ENCODE measurements at regions not wholly inside any gene's neighbourhood (a gene's known extent, or its start where the extent isn't known, plus 50 kb on each side); places are given as distances from the start of the nearest gene placed in this dataset.
"Not testable (repeated sequence)": the region's sequence is repeated elsewhere in the genome, so short reads cannot be mapped to it uniquely, and the experiment has no call there.

DNA sequence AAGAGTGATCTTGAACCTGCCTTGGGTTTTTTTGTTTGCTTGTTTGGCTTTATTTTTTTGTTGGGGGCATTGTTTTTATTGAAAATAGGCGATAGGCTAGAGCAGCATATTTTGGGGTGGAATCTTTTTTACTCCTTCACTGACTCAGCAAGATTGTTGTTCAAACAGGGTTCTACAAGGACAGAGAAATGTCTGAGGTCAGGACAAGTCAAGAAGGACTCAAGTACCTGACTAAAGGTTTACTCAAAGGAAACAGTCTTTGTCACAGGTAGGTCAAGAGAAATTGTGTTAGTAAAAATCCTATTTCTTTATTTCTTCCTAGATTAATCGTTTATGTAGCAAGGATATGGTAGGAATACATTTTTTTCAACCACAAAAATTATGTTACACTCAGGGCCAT lies 1564.0 kb upstream of the CDH9 start:
- ATAC-seq (ENCODE audit: low FRiP score) (no peak), DNase-seq (ENCODE audit: low spot score) (no peak)

DNA sequence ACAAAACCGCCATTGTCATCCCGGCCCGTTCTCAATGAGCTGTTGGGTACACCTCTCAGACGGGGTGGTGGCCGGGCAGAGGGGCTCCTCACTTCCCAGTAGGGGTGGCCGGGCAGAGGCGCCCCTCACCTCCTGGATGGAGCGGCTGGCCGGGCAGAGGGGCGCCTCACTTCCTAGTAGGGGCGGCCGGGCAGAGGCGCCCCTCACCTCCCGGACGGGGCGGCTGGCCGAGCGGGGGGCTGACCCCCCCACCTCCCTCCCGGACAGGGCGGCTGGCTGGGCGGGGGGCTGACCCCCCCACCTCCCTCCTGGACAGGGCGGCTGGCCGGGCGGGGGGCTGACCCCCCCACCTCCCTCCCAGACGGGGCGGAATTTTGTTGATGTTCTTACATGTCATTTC lies 1558.3 kb upstream of the CDH9 start:
- not testable (repeated sequence) for ATAC-seq (ENCODE audit: low FRiP score); DNase-seq (ENCODE audit: low spot score)

More for the DNA sequence above, 1564.0 kb upstream of the CDH9 start:
- TF ChIP-seq CTCF (IDR thresholded peaks at IDR 0.05) = no peak

GRCh38 chr5:28580616-28581015 lies 1542.2 kb upstream of the CDH9 start:
- no peak for DNase-seq (ENCODE audit: low spot score)
- TF ChIP-seq CTCF (IDR thresholded peaks at IDR 0.05) = no peak
- ATAC-seq (ENCODE audit: low FRiP score) = no peak

GRCh38 chr5:28576022-28576421 lies 1537.6 kb upstream of the CDH9 start:
- TF ChIP-seq CTCF (IDR thresholded peaks at IDR 0.05) = no peak
- ATAC-seq (ENCODE audit: low FRiP score) (no peak), DNase-seq (ENCODE audit: low spot score) (no peak)

- no peak for ATAC-seq (ENCODE audit: low FRiP score)
Observed at GRCh38 chr5:28575368-28575767, 1537.0 kb upstream of the CDH9 start.

GRCh38 chr5:28574606-28575005 lies 1536.2 kb upstream of the CDH9 start:
- DNase-seq (ENCODE audit: low spot score) (no peak), ATAC-seq (ENCODE audit: low FRiP score) (no peak)
- TF ChIP-seq CTCF (IDR thresholded peaks at IDR 0.05) = no peak

More at GRCh38 chr5:28575368-28575767, 1537.0 kb upstream of the CDH9 start:
- DNase-seq (ENCODE audit: low spot score) = no peak
- no peak for TF ChIP-seq CTCF (IDR thresholded peaks at IDR 0.05)

- DNase-seq (ENCODE audit: low spot score) (no peak), ATAC-seq (ENCODE audit: low FRiP score) (no peak)
- no peak for TF ChIP-seq CTCF (IDR thresholded peaks at IDR 0.05)
Observed at GRCh38 chr5:28567048-28567447, 1528.7 kb upstream of the CDH9 start.

GRCh38 chr5:28561522-28561921 lies 1523.1 kb upstream of the CDH9 start:
- ATAC-seq (ENCODE audit: low FRiP score) (no peak), DNase-seq (ENCODE audit: low spot score) (no peak)
- TF ChIP-seq CTCF (IDR thresholded peaks at IDR 0.05) = no peak
